VCaP (cell line): ENCODE measurements at regions not wholly inside any gene's neighbourhood (a gene's known extent, or its start where the extent isn't known, plus 50 kb on each side); places are given as distances from the start of the nearest gene placed in this dataset.

Experiments
- H3K27ac ChIP-seq: fragments of 450-650 bp; 2 replicates; pipeline ENCODE4 v1.5.1; 2017
- CTCF ChIP-seq: fragments of 450-650 bp; conservative IDR thresholded peaks from 2 replicates; pipeline ENCODE4 v1.5.1; 2017; ENCODE audit warnings: mild to moderate bottlenecking, moderate library complexity

DNA sequence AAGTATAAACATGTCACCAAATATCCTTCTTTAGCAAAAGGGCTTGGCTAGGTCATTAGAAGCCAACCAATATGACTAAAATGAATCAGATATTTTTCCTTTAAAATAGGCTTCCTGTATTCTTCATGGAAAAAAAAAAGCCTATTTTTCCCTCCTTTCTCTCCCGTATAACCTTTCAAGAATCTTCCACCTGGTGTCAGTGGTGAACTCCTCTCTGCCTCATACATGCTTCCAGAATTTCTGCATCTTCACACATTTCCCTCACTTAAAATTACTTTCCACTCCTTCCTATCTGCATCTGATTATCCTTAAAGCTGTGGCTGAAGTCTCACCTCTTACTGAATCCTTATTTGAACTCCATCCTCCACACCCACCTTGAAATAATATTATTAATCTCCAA, 116.9 kb upstream of the FANCL start:
- no peak overlapping the region for H3K27ac ChIP-seq
- TF ChIP-seq CTCF: no peak

DNA sequence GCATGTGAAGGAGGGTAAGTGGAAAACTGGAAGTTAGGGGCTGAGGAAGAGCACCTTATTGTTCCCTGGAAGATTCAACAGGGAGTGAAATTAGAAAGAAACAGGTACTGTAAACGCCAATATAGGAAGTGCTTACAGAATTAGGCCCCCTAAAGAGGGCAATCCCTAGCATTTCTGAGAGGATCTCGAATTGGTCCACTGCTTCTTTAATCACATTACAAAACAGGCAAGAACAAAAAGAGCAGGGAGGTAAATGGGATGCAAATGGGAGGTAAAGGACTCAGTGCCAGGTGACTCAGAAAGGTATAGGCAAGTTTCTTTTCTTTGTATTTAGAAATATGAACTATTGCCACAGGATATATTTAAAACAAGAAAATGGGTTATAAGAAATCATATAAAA, 116.4 kb upstream of the FANCL start:
- TF ChIP-seq CTCF: no peak
- no peak overlapping the region for H3K27ac ChIP-seq

DNA sequence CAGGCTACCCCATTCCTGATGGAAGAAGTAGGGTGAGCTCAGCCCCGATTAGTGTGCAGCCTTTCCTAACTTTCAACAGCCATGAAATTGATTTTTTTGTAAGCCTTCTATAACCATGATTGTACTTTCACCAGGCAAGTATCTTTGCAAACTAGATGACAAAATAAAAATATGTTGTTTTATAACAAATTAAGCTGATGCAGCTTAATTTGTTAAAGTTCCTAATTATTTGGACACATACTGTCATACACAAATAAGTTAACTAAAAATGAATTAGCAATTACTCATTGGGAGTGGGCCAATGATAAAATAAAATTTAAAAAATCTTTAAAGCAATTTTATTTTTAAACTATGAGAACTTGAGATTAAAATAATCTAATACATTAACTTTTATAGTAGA, 113.1 kb upstream of the FANCL start:
- no peak for TF ChIP-seq CTCF
- no peak overlapping the region for H3K27ac ChIP-seq

DNA sequence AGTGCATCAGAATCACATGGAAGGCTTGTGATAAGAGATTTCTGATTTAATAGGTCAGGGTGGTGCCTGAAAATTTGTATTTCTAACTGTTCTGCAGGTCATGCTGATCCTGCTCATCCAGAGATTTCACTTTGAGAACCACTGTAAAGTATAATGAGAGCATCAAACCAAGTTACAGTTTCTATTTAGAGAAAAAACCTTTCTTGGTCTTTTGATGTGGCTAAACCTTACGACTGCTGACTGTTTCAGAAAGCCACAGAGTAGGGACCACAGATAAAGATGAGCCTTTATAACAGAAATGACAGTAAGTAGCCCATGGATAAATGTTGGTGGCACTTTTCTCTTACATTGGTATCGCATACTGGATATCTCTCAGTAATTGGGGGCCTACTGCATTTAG, 109.4 kb upstream of the FANCL start:
- no peak for TF ChIP-seq CTCF

GRCh38 chr2:58347810-58348209, 106.7 kb upstream of the FANCL start:
- no peak overlapping the region for H3K27ac ChIP-seq
- no peak for TF ChIP-seq CTCF

More for the DNA sequence above, 109.4 kb upstream of the FANCL start:
- H3K27ac ChIP-seq: no peak overlapping the region

DNA sequence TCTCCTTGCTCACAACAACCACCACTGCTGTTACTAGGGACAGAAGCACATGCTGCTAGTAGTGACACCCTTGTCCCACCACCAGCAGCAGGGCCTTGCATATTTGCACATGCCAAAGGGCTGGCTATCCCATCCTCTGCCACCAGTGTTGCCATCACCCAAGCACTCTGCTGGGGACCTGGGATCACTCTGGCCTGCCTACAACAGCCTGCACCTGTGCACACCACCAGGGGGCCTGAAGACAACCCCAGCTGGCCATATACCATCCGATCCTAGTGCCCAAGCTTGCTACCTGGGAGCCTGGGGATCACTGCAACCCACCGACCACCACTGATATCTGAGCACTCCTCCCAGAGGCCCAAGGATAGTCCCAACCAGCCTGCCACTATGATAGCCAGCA, 99.9 kb upstream of the FANCL start:
- TF ChIP-seq CTCF: no peak
- H3K27ac ChIP-seq: no peak overlapping the region

- TF ChIP-seq CTCF: no peak
- H3K27ac ChIP-seq: no peak overlapping the region
These were observed 98.6 kb upstream of the FANCL start for GRCh38 chr2:58339548-58340243.
